ENCODE measurements at regions not wholly inside any gene's neighbourhood (a gene's known extent, or its start where the extent isn't known, plus 50 kb on each side); places are given as distances from the start of the nearest gene placed in this dataset.

GRCh38 chr9:89739916-89740315 is 135.1 kb downstream of the GADD45G start:
- no peaks in the 10 kb centered on the region for H4K20me1 ChIP-seq (ENCODE audit: control insufficient read depth, insufficient read depth)
- no peaks in the 10 kb centered on the region for H3K36me3 ChIP-seq (ENCODE audit: control insufficient read depth in 2 of 2, insufficient read depth in 2 of 2, low read length in 1 of 2)
- ATAC-seq (no peak), DNase-seq (ENCODE audit: low read depth, low spot score) (no peak), FAIRE-seq (no peak)
- BruUV-seq (replicated peaks), result no TSS peak
- no peak overlapping the region for H3K4me3 ChIP-seq
- H2AFZ ChIP-seq (ENCODE audit: control insufficient read depth, low read depth, low read length), result peak overlapping the region; percentile 29; the same call in 1 of the 2 replicates
- ChIA-PET POLR2A (interaction anchor here (1.5 kb wide), 1 partner anchor 37 kb away, joined by 4 read pairs; no protein-coding TSS in a partner anchor), CTCF (interaction anchor here (1.0 to 2.0 kb wide), 3 partner anchors 24 to 142 kb away, joined by 4 to 8 read pairs (median 4); no protein-coding TSS in a partner anchor), RAD21 (ENCODE audit: unreplicated experiment) (interaction anchor here (1.0 to 1.3 kb wide), 2 partner anchors 39 to 178 kb away, joined by 3 to 4 read pairs; no protein-coding TSS in a partner anchor), SMC1A (ENCODE audit: uncharacterized antibody, unreplicated experiment) (interaction anchor here (1.2 to 1.5 kb wide), 2 partner anchors 12 to 39 kb away, joined by 3 to 7 read pairs; no protein-coding TSS in a partner anchor)
- H3K79me2 ChIP-seq (ENCODE audit: control insufficient read depth, insufficient read depth, low read length), result no peaks in the 10 kb centered on the region
- intact Hi-C loops (cut with micrococcal nuclease; ENCODE audit: unreplicated experiment) (no loop called here), in situ Hi-C loops (cut with MboI) (no loop called here)
- H3K9me3 ChIP-seq (replicated peaks; ENCODE audit: control insufficient read depth, insufficient read depth, low read length), result no peaks in the 10 kb centered on the region; the same call in 2 of the 3 replicates
- H3K27ac ChIP-seq (ENCODE audit: control insufficient read depth, insufficient read depth), result no peak overlapping the region
- WGBS (ENCODE audit: insufficient coverage, insufficient replicate concordance, low lambda C conversion rate, missing lambda C conversion rate), result 46% methylated on average over 9 of the region's 9 CpGs
- H3K27me3 ChIP-seq (replicated peaks in 1 of 2; ENCODE audit: control insufficient read depth in 2 of 2, insufficient read depth in 2 of 2, low read length in 1 of 2), result no peaks in the 10 kb centered on the region; a peak in 1 of 4 replicates
- peaks cover 41% of the 10 kb centered on the region for H3K4me1 ChIP-seq (ENCODE audit: control insufficient read depth, insufficient read depth, low read length)
- no peak overlapping the region for H3K9ac ChIP-seq (ENCODE audit: control insufficient read depth, insufficient read depth, low read length)
- H3K4me2 ChIP-seq (ENCODE audit: control insufficient read depth, insufficient read depth), result peak overlapping the region; percentile 42; the same call in 1 of the 2 replicates
- TF ChIP-seq SREBF1 (IDR thresholded peaks at IDR 0.05; ENCODE audit: low read length) (no peak), CBFB (IDR thresholded peaks at IDR 0.05; ENCODE audit: low read depth) (no peak)

DNA sequence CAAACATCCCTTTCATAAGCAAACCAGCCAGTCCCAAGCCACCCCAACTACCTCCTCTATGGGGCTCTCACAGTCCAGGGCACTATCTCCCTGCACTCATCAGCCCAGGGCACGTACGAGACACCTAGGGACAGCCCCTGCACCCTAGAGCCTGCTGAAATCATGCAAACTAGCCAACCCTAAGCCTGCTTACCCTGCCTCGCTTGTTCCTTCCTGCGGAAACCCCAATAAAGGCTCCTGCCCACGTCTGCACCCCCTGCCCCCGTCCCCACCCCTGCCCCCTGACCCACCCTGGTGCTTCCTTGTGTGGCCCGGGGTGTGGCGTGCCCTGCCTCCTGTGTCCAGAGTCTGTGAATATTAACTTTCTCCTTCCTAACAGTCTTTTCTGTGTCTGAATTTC is 135.9 kb downstream of the GADD45G start:
- no peaks in the 10 kb centered on the region; a peak in 1 of 4 replicates for H3K27me3 ChIP-seq (replicated peaks in 1 of 2; ENCODE audit: control insufficient read depth in 2 of 2, insufficient read depth in 2 of 2, low read length in 1 of 2)
- no peaks in the 10 kb centered on the region for H3K79me2 ChIP-seq (ENCODE audit: control insufficient read depth, insufficient read depth, low read length)
- H2AFZ ChIP-seq (ENCODE audit: control insufficient read depth, low read depth, low read length), result peak overlapping the region; percentile 44
- H3K4me2 ChIP-seq (ENCODE audit: control insufficient read depth, insufficient read depth), result peak overlapping the region; percentile 79
- ChIA-PET RAD21 (ENCODE audit: unreplicated experiment) (interaction anchor here (1.0 kb wide), 1 partner anchor 178 kb away, joined by 3 read pairs; no protein-coding TSS in a partner anchor), POLR2A (interaction anchor here (1.5 kb wide), 1 partner anchor 38 kb away, joined by 4 read pairs; no protein-coding TSS in a partner anchor), CTCF (interaction anchor here (1.0 to 1.6 kb wide), 2 partner anchors 25 to 143 kb away, joined by 4 read pairs; no protein-coding TSS in a partner anchor), SMC1A (ENCODE audit: uncharacterized antibody, unreplicated experiment) (interaction anchor here (1.2 kb wide), 1 partner anchor 39 kb away, joined by 7 read pairs; no protein-coding TSS in a partner anchor)
- no peak overlapping the region for H3K4me3 ChIP-seq
- in situ Hi-C loops (cut with MboI), result no loop called here
- no peak overlapping the region for H3K9ac ChIP-seq (ENCODE audit: control insufficient read depth, insufficient read depth, low read length)
- no TSS peak for BruUV-seq (replicated peaks)
- H3K36me3 ChIP-seq (ENCODE audit: control insufficient read depth in 2 of 2, insufficient read depth in 2 of 2, low read length in 1 of 2), result no peaks in the 10 kb centered on the region
- no peaks in the 10 kb centered on the region for H4K20me1 ChIP-seq (ENCODE audit: control insufficient read depth, insufficient read depth)
- ATAC-seq, result peak; percentile 60
- no peak overlapping the region for H3K27ac ChIP-seq (ENCODE audit: control insufficient read depth, insufficient read depth)
- FAIRE-seq, result no peak
- H3K9me3 ChIP-seq (replicated peaks; ENCODE audit: control insufficient read depth, insufficient read depth, low read length), result no peaks in the 10 kb centered on the region; the same call in 2 of the 3 replicates
- H3K4me1 ChIP-seq (ENCODE audit: control insufficient read depth, insufficient read depth, low read length), result peaks cover 48% of the 10 kb centered on the region
- intact Hi-C loops (cut with micrococcal nuclease; ENCODE audit: unreplicated experiment), result no loop called here
- WGBS (ENCODE audit: insufficient coverage, insufficient replicate concordance, low lambda C conversion rate, missing lambda C conversion rate), result under 1% methylated on average over 8 of the region's 8 CpGs
- peak; percentile 57 for DNase-seq (ENCODE audit: low read depth, low spot score)
- TF ChIP-seq BCL3 (IDR thresholded peaks at IDR 0.05; ENCODE audit: borderline replicate concordance, insufficient read depth, low read depth, low read length, poor library complexity, severe bottlenecking) (no peak), IRF3 (IDR thresholded peaks at IDR 0.05) (no peak), FOXK2 (IDR thresholded peaks at IDR 0.05) (no peak), ELK1 (IDR thresholded peaks at IDR 0.05; ENCODE audit: low read depth, low read length) (no peak), BHLHE40 (IDR thresholded peaks at IDR 0.05; ENCODE audit: borderline replicate concordance in 1 of 2, low read depth in 2 of 2, low read length in 1 of 2) (peak in 1 of 2 experiments; percentile 20; a peak in 1 of 4 replicates)
- TF ChIP-seq, protein P1, sequence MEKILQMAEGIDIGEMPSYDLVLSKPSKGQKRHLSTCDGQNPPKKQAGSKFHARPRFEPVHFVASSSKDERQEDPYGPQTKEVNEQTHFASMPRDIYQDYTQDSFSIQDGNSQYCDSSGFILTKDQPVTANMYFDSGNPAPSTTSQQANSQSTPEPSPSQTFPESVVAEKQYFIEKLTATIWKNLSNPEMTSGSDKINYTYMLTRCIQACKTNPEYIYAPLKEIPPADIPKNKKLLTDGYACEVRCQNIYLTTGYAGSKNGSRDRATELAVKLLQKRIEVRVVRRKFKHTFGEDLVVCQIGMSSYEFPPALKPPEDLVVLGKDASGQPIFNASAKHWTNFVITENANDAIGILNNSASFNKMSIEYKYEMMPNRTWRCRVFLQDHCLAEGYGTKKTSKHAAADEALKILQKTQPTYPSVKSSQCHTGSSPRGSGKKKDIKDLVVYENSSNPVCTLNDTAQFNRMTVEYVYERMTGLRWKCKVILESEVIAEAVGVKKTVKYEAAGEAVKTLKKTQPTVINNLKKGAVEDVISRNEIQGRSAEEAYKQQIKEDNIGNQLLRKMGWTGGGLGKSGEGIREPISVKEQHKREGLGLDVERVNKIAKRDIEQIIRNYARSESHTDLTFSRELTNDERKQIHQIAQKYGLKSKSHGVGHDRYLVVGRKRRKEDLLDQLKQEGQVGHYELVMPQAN (conservative IDR thresholded peaks at IDR 0.05), result no peak
